Sigmoid colon (tissue), 4 donors: ENCODE measurements at regions not wholly inside any gene's neighbourhood (a gene's known extent, or its start where the extent isn't known, plus 50 kb on each side); places are given as distances from the start of the nearest gene placed in this dataset.

Experiments
- EP300 ChIP-seq, 4 donors: sonication (generic); formaldehyde crosslinking; IDR thresholded peaks; one replicate each; pipeline ENCODE4 v1.6.1; 2017; ENCODE audit warnings: antibody characterized with exemption in 4 of 4
- POLR2A ChIP-seq, 2 donors: fragments of 450-650 bp; IDR thresholded peaks; one replicate each; pipeline ENCODE4 v1.6.1; 2016; ENCODE audit warnings: antibody characterized with exemption in 2 of 2, mild to moderate bottlenecking in 2 of 2, moderate library complexity in 2 of 2
- TF ChIP-seq, protein P1 (sequence below), 4 experiments: fragments of 450-650 bp in 3 of 4; fragments of 200-600 bp in 1 of 4; IDR thresholded peaks; one replicate each; pipeline ENCODE4 v1.5.1; 2016 to 2019; ENCODE audit warnings: antibody characterized with exemption in 4 of 4, mild to moderate bottlenecking in 3 of 4, moderate library complexity in 2 of 4

DNA sequence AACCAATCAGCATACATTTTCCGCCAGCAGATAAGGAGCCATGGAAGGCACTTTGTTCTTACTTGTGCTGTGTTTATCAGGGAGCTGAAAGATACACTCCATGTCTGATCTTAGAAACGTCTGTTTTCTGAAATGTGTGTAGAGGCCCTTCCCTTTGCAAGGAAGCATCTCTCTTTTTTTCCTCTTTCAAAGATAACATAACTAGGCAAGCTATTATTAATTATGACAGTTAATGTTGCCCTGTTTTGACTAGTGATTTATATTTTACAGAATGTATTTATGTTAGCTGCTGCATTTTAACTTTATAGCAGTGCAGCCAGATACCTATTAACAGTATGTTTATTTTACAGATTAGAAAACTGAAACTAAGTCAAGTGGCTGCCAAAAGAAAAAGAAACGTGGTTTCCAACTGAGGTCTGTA, 683.2 kb upstream of the IGFBP3 start:
- TF ChIP-seq, protein P1, sequence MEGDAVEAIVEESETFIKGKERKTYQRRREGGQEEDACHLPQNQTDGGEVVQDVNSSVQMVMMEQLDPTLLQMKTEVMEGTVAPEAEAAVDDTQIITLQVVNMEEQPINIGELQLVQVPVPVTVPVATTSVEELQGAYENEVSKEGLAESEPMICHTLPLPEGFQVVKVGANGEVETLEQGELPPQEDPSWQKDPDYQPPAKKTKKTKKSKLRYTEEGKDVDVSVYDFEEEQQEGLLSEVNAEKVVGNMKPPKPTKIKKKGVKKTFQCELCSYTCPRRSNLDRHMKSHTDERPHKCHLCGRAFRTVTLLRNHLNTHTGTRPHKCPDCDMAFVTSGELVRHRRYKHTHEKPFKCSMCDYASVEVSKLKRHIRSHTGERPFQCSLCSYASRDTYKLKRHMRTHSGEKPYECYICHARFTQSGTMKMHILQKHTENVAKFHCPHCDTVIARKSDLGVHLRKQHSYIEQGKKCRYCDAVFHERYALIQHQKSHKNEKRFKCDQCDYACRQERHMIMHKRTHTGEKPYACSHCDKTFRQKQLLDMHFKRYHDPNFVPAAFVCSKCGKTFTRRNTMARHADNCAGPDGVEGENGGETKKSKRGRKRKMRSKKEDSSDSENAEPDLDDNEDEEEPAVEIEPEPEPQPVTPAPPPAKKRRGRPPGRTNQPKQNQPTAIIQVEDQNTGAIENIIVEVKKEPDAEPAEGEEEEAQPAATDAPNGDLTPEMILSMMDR (IDR thresholded peaks at IDR 0.05): no peak
- TF ChIP-seq EP300 (IDR thresholded peaks at IDR 0.05) (peak in 1 of 4 donors; percentile 17), POLR2A (IDR thresholded peaks at IDR 0.05) (no peak)
